OCI-LY7 (cell line): ENCODE measurements at regions not wholly inside any gene's neighbourhood (a gene's known extent, or its start where the extent isn't known, plus 50 kb on each side); places are given as distances from the start of the nearest gene placed in this dataset.

Source experiments
- BruUV-seq: library from RNA; stranded (reverse); fragments of 400-500 nt; replicated peaks from 2 replicates; lab custom pipeline; 2021; lab: Mats Ljungman, UMichigan
- CTCF ChIA-PET: fragments of 300-600 bp; sonication (Branson Sonifier 250); formaldehyde crosslinking; loops from one replicate; lab custom pipeline; 2022; ENCODE audit warnings: antibody characterized with exemption; ENCODE audit not compliant: unreplicated experiment; lab: Charles Lee
- POLR2A ChIA-PET: fragments of 300-600 bp; sonication (Branson Sonifier 250); formaldehyde crosslinking; loops from one replicate; lab custom pipeline; 2022; ENCODE audit warnings: antibody characterized with exemption; lab: Charles Lee
- DNase-seq: peaks from one replicate; pipeline ENCODE4 v3.0.0-alpha.2; 2015; ENCODE audit warnings: low spot score
- H2AFZ ChIP-seq: fragments of 200-600 bp; sonication (generic), shearing (Covaris generic); 2 replicates; pipeline ENCODE4 v1.6.1; 2014; ENCODE audit warnings: mild to moderate bottlenecking, antibody characterized with exemption, low read length, moderate library complexity
- H3K27ac ChIP-seq: fragments of 200-600 bp; sonication (generic); 2 replicates; pipeline ENCODE4 v1.5.1; 2014; ENCODE audit warnings: mixed run types, low read depth, mild to moderate bottlenecking, moderate library complexity, low read length, inconsistent platforms; ENCODE audit not compliant: poor library complexity, severe bottlenecking
- H3K36me3 ChIP-seq: fragments of 200-600 bp; sonication (generic); 2 replicates; pipeline ENCODE4 v1.6.1; 2014; ENCODE audit warnings: mild to moderate bottlenecking, antibody characterized with exemption, low read length, moderate library complexity, mixed read lengths; ENCODE audit not compliant: insufficient read depth
- H3K4me1 ChIP-seq: fragments of 200-600 bp; sonication (generic); 2 replicates; pipeline ENCODE4 v1.5.1; 2014; ENCODE audit warnings: mild to moderate bottlenecking, low read length; ENCODE audit not compliant: insufficient read depth, poor library complexity, severe bottlenecking
- H3K4me2 ChIP-seq: fragments of 200-600 bp; sonication (generic); 2 replicates; pipeline ENCODE4 v1.6.1; 2014; ENCODE audit warnings: mild to moderate bottlenecking, low read length
- H3K4me3 ChIP-seq: fragments of 200-600 bp; sonication (generic); 2 replicates; pipeline ENCODE4 v1.5.1; 2014; ENCODE audit warnings: mild to moderate bottlenecking, low read depth, low read length; ENCODE audit not compliant: poor library complexity, severe bottlenecking
- H3K79me2 ChIP-seq: fragments of 200-600 bp; sonication (generic); 2 replicates; pipeline ENCODE4 v1.6.1; 2016; ENCODE audit warnings: low read depth, mild to moderate bottlenecking, low read length, moderate library complexity, mixed read lengths; ENCODE audit not compliant: insufficient read depth
- H3K9me2 ChIP-seq: fragments of 200-600 bp; sonication (generic); 2 replicates; pipeline ENCODE4 v1.6.1; 2016; ENCODE audit warnings: mild to moderate bottlenecking, low read length, mixed read lengths; ENCODE audit not compliant: insufficient read depth
- H3K9me3 ChIP-seq: fragments of 200-600 bp; sonication (generic); 2 replicates; pipeline ENCODE4 v1.6.1; 2014; ENCODE audit warnings: mild to moderate bottlenecking, mixed run types, low read length, mixed read lengths
- H4K20me1 ChIP-seq: fragments of 200-600 bp; sonication (generic); 2 replicates; pipeline ENCODE4 v1.6.1; 2014; ENCODE audit warnings: mild to moderate bottlenecking, antibody characterized with exemption, low read length, moderate library complexity, mixed read lengths; ENCODE audit not compliant: insufficient read depth
- CTCF ChIP-seq: fragments of 200-600 bp; sonication (generic); conservative IDR thresholded peaks from 2 replicates; pipeline ENCODE4 v1.5.1; 2014; ENCODE audit warnings: mild to moderate bottlenecking, antibody characterized with exemption, low read length, moderate library complexity, mixed read lengths
- EZH2phosphoT487 ChIP-seq: fragments of 200-600 bp; sonication (generic); IDR thresholded peaks from 2 replicates; pipeline ENCODE4 v1.6.1; 2018; ENCODE audit warnings: low read depth, borderline replicate concordance, mild to moderate bottlenecking, mixed run types, antibody characterized with exemption, low read length, moderate library complexity, mixed read lengths
- intact Hi-C: fragments of 100-400 bp; cut with micrococcal nuclease; formaldehyde crosslinking; loops from one replicate; pipeline ENCODE4 v1.10.0; 2022; ENCODE audit not compliant: unreplicated experiment

- no peak for DNase-seq
- Histone ChIP-seq H3K36me3 (no peaks in the 10 kb centered on the region), H3K4me1 (no peaks in the 10 kb centered on the region), H3K4me2 (no peak overlapping the region), H3K27ac (no peak overlapping the region), H4K20me1 (no peaks in the 10 kb centered on the region), H3K9me2 (no peaks in the 10 kb centered on the region), H3K79me2 (no peaks in the 10 kb centered on the region), H3K9me3 (no peaks in the 10 kb centered on the region), H2AFZ (no peak overlapping the region), H3K4me3 (no peak overlapping the region)
- no TSS peak for BruUV-seq
- ChIA-PET POLR2A (interaction anchor here (0.6 kb wide), 1 partner anchor 187 kb away, joined by 3 read pairs; no protein-coding TSS in a partner anchor), CTCF (no interaction called here)
- intact Hi-C loops: no loop called here
- TF ChIP-seq CTCF (no peak), EZH2phosphoT487 (no peak)
Measured at GRCh38 chr7:356691-357462, 66.9 kb downstream of the FOXL3 start.

GRCh38 chr7:357531-358209 is 67.7 kb downstream of the FOXL3 start:
- Histone ChIP-seq H3K4me2 (no peak overlapping the region), H3K27ac (no peak overlapping the region), H3K9me3 (no peaks in the 10 kb centered on the region), H4K20me1 (no peaks in the 10 kb centered on the region), H3K4me1 (no peaks in the 10 kb centered on the region), H3K4me3 (no peak overlapping the region), H3K9me2 (no peaks in the 10 kb centered on the region), H3K79me2 (no peaks in the 10 kb centered on the region), H3K36me3 (no peaks in the 10 kb centered on the region), H2AFZ (no peak overlapping the region)
- no peak for TF ChIP-seq CTCF
- no peak for TF ChIP-seq EZH2phosphoT487
- POLR2A ChIA-PET: interaction anchor here (0.6 kb wide), 1 partner anchor 188 kb away, joined by 3 read pairs; no protein-coding TSS in a partner anchor
- intact Hi-C loops: no loop called here
- DNase-seq: no peak
- CTCF ChIA-PET: no interaction called here
- BruUV-seq: no TSS peak

GRCh38 chr7:358352-358751 is 68.4 kb downstream of the FOXL3 start:
- no peaks in the 10 kb centered on the region for H3K36me3 ChIP-seq
- no peak for DNase-seq
- no TSS peak for BruUV-seq
- intact Hi-C loops: no loop called here
- CTCF ChIA-PET: no interaction called here
- H3K27ac ChIP-seq: no peak overlapping the region
- H3K4me2 ChIP-seq: no peak overlapping the region
- no peaks in the 10 kb centered on the region for H3K4me1 ChIP-seq
- H3K9me3 ChIP-seq: no peaks in the 10 kb centered on the region
- H2AFZ ChIP-seq: no peak overlapping the region
- no peak overlapping the region for H3K4me3 ChIP-seq
- POLR2A ChIA-PET: no interaction called here
- TF ChIP-seq EZH2phosphoT487 (no peak), CTCF (no peak)
- no peaks in the 10 kb centered on the region for H4K20me1 ChIP-seq
- H3K9me2 ChIP-seq: no peaks in the 10 kb centered on the region
- H3K79me2 ChIP-seq: no peaks in the 10 kb centered on the region
